ENCODE measurements at regions not wholly inside any gene's neighbourhood (a gene's known extent, or its start where the extent isn't known, plus 50 kb on each side); places are given as distances from the start of the nearest gene placed in this dataset.

GRCh38 chr7:1354661-1355567 is 104.4 kb downstream of the MICALL2 start:
- no peak for TF ChIP-seq CTCF (IDR thresholded peaks at IDR 0.05)
- no peak for TF ChIP-seq POLR2A (IDR thresholded peaks at IDR 0.05)
- TF ChIP-seq POLR2AphosphoS5 (IDR thresholded peaks at IDR 0.05) = no peak
